Ishikawa (cell line): ENCODE measurements at regions not wholly inside any gene's neighbourhood (a gene's known extent, or its start where the extent isn't known, plus 50 kb on each side); places are given as distances from the start of the nearest gene placed in this dataset.

Source experiments
- CEBPB ChIP-seq: IDR thresholded peaks from 2 replicates; pipeline ENCODE4 v1.6.1; 2012
- EP300 ChIP-seq: IDR thresholded peaks from 2 replicates; pipeline ENCODE4 v1.6.1; 2012; ENCODE audit warnings: borderline replicate concordance
- MAX ChIP-seq: IDR thresholded peaks from 2 replicates; pipeline ENCODE4 v1.6.1; 2012
- RAD21 ChIP-seq: IDR thresholded peaks from 2 replicates; pipeline ENCODE4 v1.6.1; 2012; ENCODE audit warnings: low read depth
- REST ChIP-seq: IDR thresholded peaks from 2 replicates; pipeline ENCODE4 v1.6.1; 2012; ENCODE audit warnings: low read depth, mild to moderate bottlenecking
- TAF1 ChIP-seq: IDR thresholded peaks from 2 replicates; pipeline ENCODE4 v1.6.1; 2012; ENCODE audit warnings: low read depth, mild to moderate bottlenecking
- YY1 ChIP-seq: IDR thresholded peaks from 2 replicates; pipeline ENCODE4 v1.6.1; 2012; ENCODE audit warnings: low read depth

- TF ChIP-seq RAD21 (no peak), TAF1 (no peak), REST (no peak), MAX (no peak), CEBPB (no peak), EP300 (no peak), YY1 (no peak)
Measured at GRCh38 chr6:27776504-27776903, 135.7 kb downstream of the OR2B2 start.
